IPS-20b (cell line): ENCODE measurements at regions not wholly inside any gene's neighbourhood (a gene's known extent, or its start where the extent isn't known, plus 50 kb on each side); places are given as distances from the start of the nearest gene placed in this dataset.

ENCODE experiments used
- H3K27ac ChIP-seq: one replicate; pipeline ENCODE4 v1.5.1; 2013; ENCODE audit warnings: low read length
- H3K27me3 ChIP-seq: 2 replicates; pipeline ENCODE4 v1.6.1; 2013; ENCODE audit warnings: mild to moderate bottlenecking, low read length, inconsistent platforms; ENCODE audit not compliant: insufficient read depth
- H3K36me3 ChIP-seq: 2 replicates; pipeline ENCODE4 v1.6.1; 2013; ENCODE audit warnings: low read depth, mild to moderate bottlenecking, inconsistent platforms, low read length, moderate library complexity; ENCODE audit not compliant: insufficient read depth
- H3K4me1 ChIP-seq: 2 replicates; pipeline ENCODE4 v1.6.1; 2013; ENCODE audit warnings: mild to moderate bottlenecking, control low read depth, inconsistent platforms, low read length, moderate library complexity; ENCODE audit not compliant: insufficient read depth
- H3K4me3 ChIP-seq: 2 replicates; pipeline ENCODE4 v1.5.1; 2013; ENCODE audit warnings: mild to moderate bottlenecking, low read length, inconsistent platforms
- H3K9ac ChIP-seq: 2 replicates; pipeline ENCODE4 v1.6.1; 2013; ENCODE audit warnings: low read depth, mild to moderate bottlenecking, inconsistent platforms, low read length, moderate library complexity
- H3K9me3 ChIP-seq: 2 replicates; pipeline ENCODE4 v1.6.1; 2013; ENCODE audit warnings: mild to moderate bottlenecking, low read depth, low read length, inconsistent platforms; ENCODE audit not compliant: insufficient read depth

DNA sequence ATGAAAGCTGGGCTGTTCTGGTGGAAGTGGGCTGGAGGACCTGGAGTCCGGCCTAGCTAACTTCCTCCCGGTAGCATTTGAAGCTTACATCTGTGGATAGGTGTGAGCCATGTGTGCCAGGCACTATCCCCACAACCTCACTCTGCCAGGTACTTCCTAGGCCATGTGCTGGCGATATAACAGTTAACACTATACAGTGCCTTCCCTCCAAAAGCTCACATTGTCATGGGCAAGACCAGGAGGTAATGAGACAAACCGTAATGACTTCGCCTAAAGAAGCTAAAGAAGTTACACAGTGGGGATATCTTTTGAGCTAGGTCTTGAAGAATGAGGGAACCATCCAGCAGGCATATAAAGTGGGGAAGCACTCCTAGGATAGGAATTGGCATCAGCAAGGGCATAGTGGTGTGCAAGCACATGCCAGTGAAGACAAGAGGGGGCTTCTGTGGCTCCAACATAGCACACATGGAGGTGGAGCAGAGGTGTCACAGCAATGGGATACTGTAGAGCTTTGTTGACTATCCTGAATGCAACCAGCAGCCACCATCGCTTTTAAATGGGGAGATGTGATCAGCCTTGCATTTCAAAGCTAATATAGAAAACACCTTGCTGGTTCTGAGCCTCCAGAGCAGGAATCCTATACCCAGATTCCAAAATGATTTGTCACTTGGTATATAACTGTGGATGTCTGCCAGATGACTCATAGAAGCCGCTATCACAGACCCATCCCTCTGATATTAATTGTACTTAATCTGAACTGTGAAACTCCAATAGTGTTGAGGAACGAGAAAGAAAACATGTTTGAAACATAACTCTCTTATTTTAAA lies 466.3 kb downstream of the LMO4 start:
- Histone ChIP-seq H3K27ac (no peak overlapping the region), H3K9me3 (no peaks in the 10 kb centered on the region), H3K4me1 (peaks cover 5% of the 10 kb centered on the region; the same call in 1 of the 2 replicates), H3K9ac (no peak overlapping the region), H3K27me3 (no peaks in the 10 kb centered on the region), H3K4me3 (no peak overlapping the region), H3K36me3 (no peaks in the 10 kb centered on the region)

DNA sequence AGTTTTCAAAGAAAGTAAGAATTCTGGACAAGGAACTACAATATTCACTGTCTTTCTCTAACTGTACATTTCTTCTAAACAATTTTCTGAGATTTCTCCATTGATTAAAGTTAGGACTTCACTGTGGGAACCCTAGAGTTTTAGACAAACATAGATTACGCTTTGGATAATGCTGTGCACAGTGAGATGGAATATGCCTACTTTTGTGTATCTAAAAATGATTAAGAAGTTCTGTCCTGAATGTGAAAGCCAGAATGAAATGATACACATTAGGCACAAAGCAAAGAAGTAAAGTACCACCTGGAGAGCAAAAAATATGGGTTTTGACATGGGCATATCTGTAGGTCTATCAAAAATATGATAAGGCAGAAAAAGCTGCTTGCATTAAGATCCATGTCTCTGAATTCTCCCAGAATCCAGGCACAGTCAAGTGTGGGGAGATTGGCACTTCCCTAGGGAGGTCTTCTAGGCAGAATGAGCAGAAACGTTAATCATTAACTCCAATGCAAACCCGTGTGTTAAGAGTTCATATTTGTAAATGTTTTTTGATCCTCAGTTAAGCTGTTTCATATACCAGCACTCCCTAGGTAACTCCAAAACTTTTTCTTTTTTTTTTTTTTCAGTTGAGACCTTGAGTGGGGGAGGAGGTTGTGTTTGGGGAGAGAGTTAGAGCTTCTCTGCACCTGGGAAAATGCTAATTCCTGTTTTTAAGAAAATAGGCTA lies 467.1 kb downstream of the LMO4 start:
- H3K27ac ChIP-seq = no peak overlapping the region
- H3K27me3 ChIP-seq = no peaks in the 10 kb centered on the region
- no peaks in the 10 kb centered on the region for H3K36me3 ChIP-seq
- H3K4me1 ChIP-seq = peaks cover 5% of the 10 kb centered on the region; the same call in 1 of the 2 replicates
- no peak overlapping the region for H3K4me3 ChIP-seq
- H3K9ac ChIP-seq = no peak overlapping the region
- no peaks in the 10 kb centered on the region for H3K9me3 ChIP-seq

DNA sequence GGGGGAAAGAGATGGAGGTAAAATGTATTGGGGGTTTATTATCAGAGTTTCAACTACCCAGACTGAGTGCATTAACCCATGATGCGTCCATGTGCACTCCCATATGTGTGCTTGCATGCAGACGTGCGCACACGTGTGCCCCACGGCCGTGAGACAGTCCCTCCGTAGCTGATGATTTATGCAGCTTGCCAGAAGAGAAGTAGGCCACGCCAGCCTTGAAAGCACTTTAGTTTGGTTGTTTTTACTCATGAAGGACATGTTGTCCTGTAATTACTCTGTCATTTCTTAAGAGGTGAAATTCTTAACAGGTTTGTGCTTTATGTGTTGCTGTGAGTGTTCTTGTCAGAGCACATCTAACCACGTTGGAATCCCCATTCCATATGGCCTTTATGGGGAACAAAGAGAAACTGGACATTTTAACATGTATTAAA lies 467.8 kb downstream of the LMO4 start:
- Histone ChIP-seq H3K4me3 (no peak overlapping the region), H3K27me3 (no peaks in the 10 kb centered on the region), H3K4me1 (peaks cover 5% of the 10 kb centered on the region; the same call in 1 of the 2 replicates), H3K36me3 (no peaks in the 10 kb centered on the region), H3K9me3 (no peaks in the 10 kb centered on the region), H3K27ac (no peak overlapping the region), H3K9ac (no peak overlapping the region)

DNA sequence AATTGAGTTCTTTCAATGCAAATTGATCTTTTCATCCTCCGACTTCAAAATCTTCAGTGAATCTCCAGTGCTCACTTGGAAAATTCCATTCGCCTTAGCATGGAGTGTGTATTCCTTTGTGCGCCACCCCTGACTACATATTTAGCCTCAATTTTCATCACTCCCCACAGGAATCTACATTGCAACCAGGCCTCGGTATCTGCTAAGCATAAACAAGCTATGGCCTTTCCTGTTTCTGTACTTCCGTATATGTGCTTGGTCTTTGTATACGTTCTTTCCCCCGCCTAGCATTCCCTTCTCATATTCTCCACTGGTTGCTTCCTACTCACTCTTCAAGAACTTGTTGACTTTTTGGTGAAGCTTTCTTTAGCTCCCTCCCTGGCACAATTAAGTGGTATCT lies 470.8 kb downstream of the LMO4 start:
- Histone ChIP-seq H3K27me3 (no peaks in the 10 kb centered on the region), H3K27ac (no peak overlapping the region), H3K4me3 (no peak overlapping the region), H3K9me3 (no peaks in the 10 kb centered on the region), H3K36me3 (no peaks in the 10 kb centered on the region), H3K9ac (no peak overlapping the region), H3K4me1 (peaks cover 5% of the 10 kb centered on the region; the same call in 1 of the 2 replicates)

DNA sequence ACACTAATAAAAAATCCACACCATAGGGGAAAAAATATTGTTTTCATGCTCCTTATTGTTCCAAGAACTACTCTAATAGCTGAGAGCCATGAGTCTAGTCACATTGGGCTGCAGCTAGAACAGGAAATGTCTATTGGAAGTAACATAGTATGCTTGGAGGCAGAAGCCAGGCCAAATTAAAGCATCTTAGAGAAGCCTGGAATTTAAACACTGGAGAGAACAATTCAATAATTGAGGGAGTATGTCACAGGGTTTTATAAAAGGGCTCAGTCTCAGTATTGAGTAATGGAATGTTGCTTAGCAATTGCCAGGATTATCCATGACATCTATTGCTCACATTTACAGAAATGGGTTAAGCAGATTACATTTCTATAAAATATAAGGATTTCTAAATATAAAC lies 471.3 kb downstream of the LMO4 start:
- Histone ChIP-seq H3K4me3 (no peak overlapping the region), H3K27me3 (no peaks in the 10 kb centered on the region)

DNA sequence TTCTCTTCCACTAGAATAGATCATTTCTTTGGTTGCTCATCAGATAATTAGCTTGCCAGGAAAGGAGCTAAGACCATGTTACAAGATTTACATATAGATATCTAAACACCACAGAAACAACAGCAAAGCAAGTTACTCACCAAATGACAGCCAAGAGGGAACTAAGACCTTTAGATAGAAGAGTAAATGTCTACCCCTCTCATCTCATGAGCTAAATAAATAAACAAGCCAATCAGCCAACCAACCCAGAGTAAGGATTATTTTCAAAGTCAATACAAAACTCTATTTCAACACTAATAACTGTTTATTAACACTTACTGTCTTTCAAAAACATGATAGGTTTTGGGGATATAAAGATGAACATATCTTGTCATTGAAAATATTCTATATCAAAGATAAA lies 474.7 kb downstream of the LMO4 start:
- Histone ChIP-seq H3K36me3 (no peaks in the 10 kb centered on the region), H3K27ac (no peak overlapping the region), H3K4me3 (no peak overlapping the region), H3K27me3 (no peaks in the 10 kb centered on the region), H3K4me1 (no peaks in the 10 kb centered on the region), H3K9me3 (no peaks in the 10 kb centered on the region), H3K9ac (no peak overlapping the region)

More for the DNA sequence above, 471.3 kb downstream of the LMO4 start:
- Histone ChIP-seq H3K27ac (no peak overlapping the region), H3K36me3 (no peaks in the 10 kb centered on the region), H3K4me1 (peaks cover 5% of the 10 kb centered on the region; the same call in 1 of the 2 replicates), H3K9me3 (no peaks in the 10 kb centered on the region), H3K9ac (no peak overlapping the region)

DNA sequence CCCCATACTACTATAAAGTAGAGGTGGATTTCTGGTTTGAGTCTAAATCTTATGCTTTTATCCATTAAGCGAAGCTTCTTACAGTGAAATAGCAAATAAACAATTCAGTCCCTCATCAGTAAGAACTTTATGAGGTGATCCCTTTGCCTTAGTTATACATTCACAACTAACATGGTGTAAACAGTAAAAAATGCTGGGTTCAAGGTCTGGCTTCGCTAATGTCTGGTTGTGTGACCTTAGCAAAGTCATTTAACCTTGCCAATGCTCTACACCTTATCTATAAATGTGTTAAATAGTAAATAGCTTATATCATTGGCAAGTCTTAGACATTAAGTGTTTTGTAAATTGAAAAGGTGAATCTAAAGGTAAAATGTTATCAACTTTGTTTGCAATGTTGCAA lies 475.4 kb downstream of the LMO4 start:
- H3K27me3 ChIP-seq = no peaks in the 10 kb centered on the region
- H3K27ac ChIP-seq = no peak overlapping the region
- no peak overlapping the region for H3K4me3 ChIP-seq
- no peak overlapping the region for H3K9ac ChIP-seq
- no peaks in the 10 kb centered on the region for H3K4me1 ChIP-seq
- H3K36me3 ChIP-seq = no peaks in the 10 kb centered on the region
- no peaks in the 10 kb centered on the region for H3K9me3 ChIP-seq

DNA sequence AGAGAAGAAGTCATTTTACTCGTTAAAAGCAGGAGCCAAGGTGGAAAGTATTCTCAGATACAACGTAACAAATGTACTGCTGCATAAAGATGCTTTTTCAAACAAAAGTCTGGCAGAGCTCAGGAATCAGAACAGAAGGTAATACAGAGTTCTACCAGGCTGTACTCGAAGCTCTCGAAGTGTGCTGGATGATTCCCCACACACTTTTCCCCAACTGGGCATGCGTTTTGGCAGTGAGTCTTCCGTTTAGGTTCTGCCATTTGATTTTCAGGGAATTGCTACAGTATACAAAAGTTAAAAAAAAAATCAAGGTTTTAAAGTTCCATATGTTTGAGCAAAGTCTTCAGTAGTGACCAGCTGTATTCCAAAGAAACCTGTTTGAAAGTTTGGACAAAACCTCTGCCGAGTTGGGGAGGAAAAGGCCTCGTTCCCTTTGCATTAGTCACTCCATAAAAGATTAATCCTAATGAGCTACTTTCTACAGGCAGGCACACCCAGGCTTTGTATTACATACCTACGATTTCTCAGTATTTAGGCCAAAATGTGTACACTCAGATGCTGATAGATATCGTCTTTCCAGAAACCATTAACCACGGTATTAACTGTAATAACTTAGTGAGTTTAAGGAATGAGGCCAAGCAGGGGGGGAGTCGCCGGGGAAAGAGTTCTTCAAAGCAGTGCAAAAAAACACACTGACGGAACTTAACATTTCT lies 477.1 kb downstream of the LMO4 start:
- no peak overlapping the region for H3K9ac ChIP-seq
- no peaks in the 10 kb centered on the region for H3K9me3 ChIP-seq
- no peaks in the 10 kb centered on the region for H3K27me3 ChIP-seq
- H3K4me1 ChIP-seq = no peaks in the 10 kb centered on the region
- H3K27ac ChIP-seq = no peak overlapping the region
- no peak overlapping the region for H3K4me3 ChIP-seq
- H3K36me3 ChIP-seq = no peaks in the 10 kb centered on the region

DNA sequence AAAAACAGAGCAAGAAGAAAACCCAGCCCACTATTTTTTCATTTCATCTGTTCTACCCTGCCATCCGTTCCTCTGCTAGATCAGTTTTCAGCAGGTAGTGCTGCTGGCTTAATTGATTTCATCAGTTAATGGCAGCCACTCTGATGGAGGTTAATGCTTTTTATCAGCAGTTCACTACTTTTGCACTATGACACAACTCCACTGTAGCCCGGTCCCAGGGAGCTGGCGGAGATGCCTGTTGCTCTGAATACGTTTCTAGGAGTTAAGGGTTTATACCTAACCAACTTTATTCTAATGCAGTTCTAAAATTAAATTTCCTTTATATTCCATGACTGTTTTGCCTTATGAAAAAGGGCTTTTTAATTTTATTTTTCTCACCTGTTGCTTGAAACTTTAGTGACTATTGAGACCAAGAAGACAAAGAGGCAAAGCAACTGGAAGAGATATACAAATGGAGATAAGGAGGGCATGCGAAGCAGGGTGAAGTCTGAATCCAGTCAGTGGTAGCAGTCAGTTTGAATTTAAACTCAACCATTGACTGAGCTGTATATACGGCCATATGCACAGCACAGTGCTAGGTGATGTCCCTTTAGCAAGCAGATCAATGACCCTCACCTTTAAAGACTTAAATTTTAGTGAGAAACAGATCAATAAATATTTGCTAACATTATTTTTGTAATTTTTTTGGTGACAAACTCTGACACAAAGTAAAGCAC lies 477.9 kb downstream of the LMO4 start:
- Histone ChIP-seq H3K9me3 (no peaks in the 10 kb centered on the region), H3K27me3 (no peaks in the 10 kb centered on the region), H3K4me1 (no peaks in the 10 kb centered on the region), H3K4me3 (no peak overlapping the region), H3K9ac (no peak overlapping the region), H3K27ac (no peak overlapping the region), H3K36me3 (no peaks in the 10 kb centered on the region)

DNA sequence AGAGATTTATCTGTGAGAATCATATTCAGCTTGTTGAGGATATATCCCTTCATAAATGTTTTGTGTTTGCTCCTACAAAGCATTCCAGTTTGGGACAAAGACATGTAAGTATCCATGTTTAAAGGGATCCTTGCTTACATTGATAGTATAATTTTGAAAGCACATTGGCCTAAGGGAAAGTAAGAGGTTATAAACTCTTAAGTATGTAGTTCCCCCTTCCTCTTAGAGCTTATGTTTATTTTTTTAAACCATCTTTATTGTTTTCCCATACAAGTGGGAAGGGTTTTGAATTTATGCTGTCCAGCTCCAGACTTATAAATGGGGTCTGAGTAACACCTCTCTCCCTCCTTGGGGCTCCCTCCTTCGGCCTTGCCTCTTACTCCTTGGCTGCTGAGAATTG lies 481.5 kb downstream of the LMO4 start:
- H3K36me3 ChIP-seq = no peaks in the 10 kb centered on the region
- no peaks in the 10 kb centered on the region for H3K9me3 ChIP-seq
- H3K9ac ChIP-seq = no peak overlapping the region
- no peak overlapping the region for H3K4me3 ChIP-seq
- H3K27me3 ChIP-seq = no peaks in the 10 kb centered on the region
- H3K27ac ChIP-seq = no peak overlapping the region
- H3K4me1 ChIP-seq = no peaks in the 10 kb centered on the region

DNA sequence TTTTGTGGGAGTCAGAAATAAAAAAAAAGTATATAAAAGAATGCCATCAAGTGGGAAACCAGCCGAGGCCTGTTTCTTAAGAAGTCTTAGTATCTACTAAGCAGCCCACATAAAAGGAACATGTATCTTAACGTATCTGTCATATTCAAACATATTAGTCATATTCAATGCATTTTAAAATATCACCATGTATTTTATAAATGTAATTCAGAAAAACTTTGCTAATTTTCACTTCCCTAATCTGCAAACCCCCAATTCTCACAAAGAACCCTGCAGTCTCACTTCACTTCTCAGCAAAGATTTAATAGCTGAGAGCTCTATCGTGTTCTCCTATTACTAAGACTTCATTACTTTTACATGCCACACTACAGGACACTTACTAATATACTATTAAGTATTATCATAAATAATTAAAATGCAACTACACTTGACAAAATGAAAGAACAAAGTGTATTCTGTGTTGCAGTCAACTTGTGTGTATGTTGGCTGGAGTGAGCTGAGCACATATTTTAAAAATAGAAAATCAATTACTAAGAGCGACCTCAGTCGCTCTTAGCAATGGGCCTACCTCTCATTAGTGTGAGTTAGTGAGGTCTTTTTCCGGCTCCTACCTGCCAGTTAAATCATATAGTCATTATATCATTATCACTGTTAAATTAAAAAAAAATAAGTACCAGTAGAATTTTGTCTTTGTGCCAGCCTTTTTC lies 484.3 kb downstream of the LMO4 start:
- H3K9me3 ChIP-seq = no peaks in the 10 kb centered on the region
- no peak overlapping the region for H3K27ac ChIP-seq
- H3K9ac ChIP-seq = no peak overlapping the region
- H3K27me3 ChIP-seq = no peaks in the 10 kb centered on the region
- H3K4me1 ChIP-seq = no peaks in the 10 kb centered on the region
- no peak overlapping the region for H3K4me3 ChIP-seq
- H3K36me3 ChIP-seq = no peaks in the 10 kb centered on the region
